HG03064 (cell line): ENCODE measurements at regions not wholly inside any gene's neighbourhood (a gene's known extent, or its start where the extent isn't known, plus 50 kb on each side); places are given as distances from the start of the nearest gene placed in this dataset.
A peak's percentile ranks its signal among the peaks of the same experiment; 100 is the strongest.

Experiments used
- ATAC-seq: cut with Tn5 transposase; IDR thresholded peaks from one replicate; pipeline ENCODE4 v1.9.1; 2021; ENCODE audit warnings: low read depth; ENCODE audit not compliant: unreplicated experiment

DNA sequence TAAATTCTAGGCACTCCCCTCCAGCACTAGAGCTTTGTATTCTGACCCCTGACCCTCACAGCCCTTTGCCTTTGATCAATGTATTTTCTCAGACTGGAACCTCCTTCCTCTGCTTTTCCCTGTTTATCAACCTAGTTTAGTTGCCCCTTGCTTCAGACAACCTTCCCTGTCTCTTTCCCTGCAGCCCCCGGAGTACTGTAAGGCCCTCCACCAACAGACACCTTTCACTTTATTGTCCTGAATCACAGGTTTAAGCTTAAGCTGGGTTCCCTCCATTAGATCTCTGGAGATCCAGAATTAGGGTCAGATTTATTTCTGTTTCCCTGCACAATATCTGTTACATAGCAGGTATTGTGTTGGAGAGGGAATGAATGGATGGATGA lies 140.2 kb downstream of the DDX1 start:
- no peak for ATAC-seq

DNA sequence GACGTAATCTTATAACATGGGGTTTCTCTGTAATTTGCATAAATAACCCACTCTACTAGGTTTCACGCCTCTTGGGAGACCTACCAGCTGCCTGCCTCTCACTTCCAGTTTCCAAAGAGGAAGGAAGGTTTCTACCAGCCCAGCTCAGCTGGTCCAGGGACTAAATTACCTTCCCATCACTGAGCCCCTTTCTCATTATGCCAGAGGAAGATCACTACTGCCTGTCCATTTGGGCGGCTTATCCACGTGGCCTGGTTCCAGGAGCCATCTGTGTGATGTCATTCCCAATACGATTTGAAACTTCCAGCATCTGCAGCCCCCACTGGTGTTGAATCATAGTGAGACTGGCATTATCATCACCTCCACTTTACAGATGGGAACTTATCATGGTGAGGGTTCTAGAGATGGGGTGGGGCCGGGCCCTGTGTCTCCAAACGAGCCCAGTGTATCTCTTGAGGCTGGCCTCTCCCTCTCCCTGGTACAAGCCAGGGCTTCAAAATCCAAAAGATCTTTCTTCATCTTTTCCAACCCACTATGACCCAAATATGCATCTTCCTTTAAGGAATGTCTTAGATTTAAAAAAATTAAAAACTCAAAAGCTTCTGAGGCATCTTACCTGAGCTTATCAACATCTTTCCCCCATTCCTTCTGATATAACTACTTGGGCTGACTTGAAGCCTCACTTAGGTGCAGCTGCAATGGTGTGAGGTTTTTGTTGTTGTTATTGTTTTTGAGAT lies 140.8 kb downstream of the DDX1 start:
- peak; percentile 94 for ATAC-seq

DNA sequence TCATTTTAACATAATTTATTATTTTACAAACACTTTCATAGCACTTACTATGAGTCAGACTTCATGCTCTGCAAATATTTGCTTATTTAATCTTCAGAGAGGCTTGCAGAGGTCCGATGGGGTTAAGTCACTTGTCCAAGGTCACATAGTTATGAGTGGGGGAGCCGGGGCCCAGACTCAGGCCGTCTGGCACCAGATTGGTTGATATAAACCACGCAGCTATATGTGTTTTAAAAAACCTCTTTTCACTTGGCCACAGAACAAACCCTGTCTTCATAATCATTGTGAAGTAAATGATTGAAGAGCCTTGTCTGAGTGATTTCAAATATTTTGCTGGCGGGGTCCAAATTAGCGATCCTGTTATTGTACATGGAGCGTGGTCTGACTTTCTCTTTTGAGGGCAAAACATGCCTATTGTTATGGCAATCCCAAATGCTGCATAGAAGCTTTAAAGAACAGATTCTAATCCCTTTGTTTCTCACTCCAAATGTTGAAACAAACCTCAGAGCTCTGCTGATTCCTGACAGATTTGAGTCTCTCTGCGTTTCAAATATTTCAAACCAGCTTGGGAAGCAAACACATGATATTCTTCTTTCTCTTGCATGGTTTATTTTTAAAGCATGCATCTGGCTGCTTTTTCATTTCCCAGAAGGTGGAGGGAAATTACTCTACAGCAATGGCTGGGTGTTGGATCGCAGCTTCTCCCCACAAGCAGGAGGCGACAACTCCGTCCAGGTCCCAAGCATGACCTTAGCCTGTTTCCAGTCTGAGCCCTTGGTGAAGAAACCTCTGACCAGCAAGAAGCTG lies 142.4 kb downstream of the DDX1 start:
- ATAC-seq, result no peak

DNA sequence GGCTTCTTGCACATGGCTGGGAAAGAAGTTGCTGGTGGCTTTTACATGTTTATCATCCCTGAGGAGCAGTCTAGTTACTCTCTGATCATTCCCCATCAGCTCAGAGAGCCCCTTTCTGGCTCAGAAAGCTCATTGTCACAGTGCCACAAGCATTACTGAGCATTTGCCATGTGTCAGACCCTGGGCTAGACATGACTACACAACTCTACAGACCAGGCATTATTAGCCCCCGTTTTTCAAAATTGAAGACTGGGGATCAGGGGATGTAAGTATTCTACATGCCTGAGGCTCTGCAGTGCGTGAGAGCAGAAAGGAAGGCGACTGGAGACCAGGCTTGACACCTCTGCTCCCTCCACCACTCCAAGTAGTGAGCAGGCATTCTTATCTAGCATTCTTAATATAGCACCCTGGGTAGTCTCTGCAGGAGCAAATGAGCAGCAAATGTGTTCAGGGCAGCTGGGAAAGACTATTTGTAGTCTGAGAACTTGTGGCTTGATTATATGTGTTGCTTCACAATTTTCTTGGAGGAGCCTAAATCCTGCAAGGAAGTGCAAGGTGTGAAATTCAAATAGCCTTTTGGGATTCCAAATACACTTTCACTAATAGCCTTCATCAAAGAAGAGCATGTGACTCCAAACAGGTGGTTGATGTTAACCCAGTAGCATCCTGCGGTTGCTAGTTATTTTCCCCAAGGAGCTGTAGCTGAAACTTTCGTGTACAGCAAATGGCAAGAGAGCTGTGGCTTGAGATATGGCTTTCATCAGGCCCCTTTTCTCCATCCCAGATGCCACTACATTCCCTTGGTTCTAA lies 143.2 kb downstream of the DDX1 start:
- ATAC-seq, result no peak

DNA sequence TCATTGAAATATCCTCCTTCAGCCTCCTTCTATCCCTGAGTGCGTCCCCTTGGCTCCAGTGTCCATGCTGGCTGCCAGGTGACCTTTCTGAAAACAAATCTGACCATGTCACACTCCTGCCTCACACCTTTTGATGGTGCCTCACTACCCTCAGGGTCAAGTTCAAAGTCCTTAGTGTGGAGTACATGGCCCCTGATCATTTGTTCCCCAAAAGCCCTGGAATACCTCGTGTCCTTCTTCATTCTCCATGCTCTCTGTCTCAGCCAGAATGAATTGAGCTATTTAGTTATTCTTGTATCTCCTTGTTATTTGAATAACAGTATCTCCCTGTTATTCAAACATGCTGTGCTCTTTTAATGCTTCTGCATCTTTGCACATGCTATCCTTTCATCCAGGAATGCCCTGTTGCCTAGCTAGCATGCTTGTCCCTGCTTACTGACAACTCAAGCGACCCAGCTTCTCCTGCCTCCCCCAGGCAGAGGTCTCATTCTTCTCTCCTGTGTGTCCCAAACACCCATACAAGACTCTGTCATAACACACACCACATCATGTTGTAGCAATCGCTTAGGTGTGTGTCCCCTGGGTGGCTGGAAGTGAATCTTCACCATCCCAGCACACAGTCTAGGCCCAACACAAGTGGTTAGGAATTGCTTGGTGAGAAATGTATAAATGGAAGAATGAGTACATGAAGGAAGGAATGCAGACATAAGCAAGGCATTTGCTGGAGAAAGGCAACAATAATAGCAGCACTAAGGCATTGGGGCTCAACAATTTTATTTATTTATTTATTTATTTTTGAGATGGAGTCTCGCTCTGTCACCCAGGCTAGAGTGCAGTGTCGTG lies 144.0 kb downstream of the DDX1 start:
- no peak for ATAC-seq

DNA sequence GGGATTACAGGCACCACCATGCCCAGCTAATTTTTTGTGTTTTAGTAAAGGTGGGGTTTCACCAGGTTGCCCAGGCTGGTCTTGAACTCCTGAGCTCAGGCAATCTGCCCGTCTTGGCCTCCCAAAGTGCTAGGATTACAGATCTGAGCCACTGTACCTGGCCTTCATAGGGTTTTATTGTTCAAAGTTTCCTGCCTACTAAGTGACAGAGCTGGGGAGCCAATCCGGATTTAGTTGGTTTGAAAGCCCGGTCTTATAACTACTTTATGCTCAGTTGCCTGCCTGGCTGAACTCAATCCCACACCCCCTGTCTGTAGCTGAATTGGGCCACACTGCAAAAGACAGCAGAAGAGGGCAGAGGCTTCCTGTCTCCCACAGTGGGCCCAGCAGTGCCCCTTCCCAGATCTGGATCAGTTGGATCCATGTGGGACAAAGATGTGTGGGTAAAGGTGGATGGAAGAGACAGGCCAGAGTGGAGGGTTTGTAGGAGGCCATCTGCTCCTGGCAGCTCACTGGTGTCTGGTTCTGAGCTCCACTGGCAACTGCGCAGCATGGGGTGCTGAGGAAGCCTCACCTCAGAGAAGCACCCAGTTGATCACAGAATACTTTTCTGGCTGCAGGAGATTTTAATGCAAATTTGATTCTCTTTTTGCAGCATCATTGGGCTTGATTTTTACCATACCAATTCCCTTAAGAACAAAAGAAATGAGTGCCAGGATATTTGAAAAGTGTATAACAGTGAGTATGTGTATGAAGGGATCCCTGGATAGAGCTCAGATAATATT lies 144.9 kb downstream of the DDX1 start:
- no peak for ATAC-seq

DNA sequence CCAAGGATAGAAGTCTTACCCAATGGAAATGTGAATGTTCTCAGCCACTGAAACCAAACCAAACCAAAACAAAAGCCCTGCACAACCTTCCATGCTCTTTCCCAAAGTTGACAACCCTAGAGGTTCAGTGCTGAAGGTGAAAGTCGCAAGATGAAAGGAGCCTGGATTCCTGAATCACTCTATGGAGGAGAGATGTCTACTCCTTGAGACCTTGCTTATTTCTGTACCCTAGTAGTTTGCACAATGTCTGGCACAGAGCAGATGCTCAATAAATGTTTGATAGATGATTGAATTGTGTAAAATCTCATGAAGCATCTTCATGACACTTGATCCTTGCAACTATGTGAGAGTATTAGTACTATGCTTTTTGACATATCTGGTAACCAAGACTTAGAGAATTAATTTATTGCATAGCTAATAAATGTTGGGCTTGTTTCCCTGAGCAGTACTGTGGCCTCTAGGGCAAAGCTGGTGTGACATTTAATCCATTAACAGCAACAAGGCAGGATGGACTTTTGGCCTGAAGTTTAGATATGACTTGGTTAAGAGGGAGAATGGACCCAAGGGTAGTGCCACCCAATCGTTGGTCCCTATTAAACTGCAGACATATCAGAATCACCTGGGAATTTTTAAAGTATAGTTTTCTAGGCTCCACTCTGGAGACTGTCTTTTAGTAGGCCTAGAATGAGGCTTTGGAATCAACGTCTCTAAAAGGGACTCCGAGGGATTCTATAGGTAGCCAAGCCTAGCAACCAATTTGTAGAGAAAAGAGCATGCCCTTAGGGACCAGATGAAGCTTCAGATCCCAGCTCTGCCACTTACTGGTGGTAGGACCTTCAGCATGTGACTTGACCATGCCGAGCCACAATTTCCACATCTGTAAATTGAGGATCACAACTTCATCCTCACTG lies 145.9 kb downstream of the DDX1 start:
- ATAC-seq, result no peak

DNA sequence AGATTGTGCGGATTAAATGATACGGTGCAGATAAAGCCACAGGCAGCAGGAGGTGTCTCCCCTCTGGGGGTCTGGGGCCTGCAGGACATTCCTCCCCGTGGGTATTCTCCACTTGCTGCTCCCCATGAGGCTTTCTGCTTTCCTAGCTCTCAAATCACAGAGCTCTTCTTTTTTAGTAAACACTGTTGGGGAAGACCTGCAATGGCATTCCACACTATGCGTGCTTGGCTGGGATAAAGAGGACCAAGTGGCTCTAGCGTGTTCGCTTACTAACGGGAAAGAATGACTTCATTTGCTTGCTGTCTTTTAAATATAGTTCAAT lies 146.5 kb downstream of the DDX1 start:
- ATAC-seq, result no peak

DNA sequence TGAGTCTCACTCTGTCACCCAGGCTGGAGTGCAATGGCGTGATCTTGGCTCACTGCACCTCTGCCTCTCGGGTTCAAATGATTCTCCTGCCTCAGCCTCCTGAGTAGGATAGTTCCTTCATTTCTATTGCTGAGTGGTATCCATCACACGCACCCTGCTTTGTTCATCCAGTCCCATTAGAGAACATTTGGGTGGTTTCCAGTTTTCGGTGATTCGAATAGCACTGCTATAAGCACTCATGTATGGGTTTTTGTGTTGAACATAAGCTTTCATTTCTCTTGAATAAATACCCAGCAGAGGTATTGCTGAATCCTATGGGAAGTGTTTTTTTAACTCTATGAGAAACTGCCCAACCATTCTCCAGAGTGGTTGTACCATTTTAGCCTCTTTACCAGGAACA lies 147.3 kb downstream of the DDX1 start:
- no peak for ATAC-seq

DNA sequence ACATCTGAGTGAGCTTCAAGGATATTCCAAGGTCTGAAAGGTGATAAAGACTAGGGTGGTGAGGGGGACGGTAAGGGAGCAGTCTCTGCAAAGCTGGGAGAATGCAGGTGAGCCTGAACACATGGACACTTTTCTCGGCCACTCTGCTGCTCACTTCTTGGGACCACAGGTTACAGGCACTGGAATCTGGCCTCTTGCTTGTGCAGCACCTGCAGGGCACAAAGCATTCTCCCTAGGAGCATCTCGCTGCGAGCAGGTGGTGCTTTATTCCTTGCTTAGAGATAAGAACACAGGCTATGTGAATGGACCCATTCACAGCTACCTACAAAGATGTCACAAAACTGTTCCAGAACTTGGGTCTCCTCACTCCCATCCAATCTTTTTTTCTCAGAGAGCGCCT lies 153.2 kb downstream of the DDX1 start:
- no peak for ATAC-seq

DNA sequence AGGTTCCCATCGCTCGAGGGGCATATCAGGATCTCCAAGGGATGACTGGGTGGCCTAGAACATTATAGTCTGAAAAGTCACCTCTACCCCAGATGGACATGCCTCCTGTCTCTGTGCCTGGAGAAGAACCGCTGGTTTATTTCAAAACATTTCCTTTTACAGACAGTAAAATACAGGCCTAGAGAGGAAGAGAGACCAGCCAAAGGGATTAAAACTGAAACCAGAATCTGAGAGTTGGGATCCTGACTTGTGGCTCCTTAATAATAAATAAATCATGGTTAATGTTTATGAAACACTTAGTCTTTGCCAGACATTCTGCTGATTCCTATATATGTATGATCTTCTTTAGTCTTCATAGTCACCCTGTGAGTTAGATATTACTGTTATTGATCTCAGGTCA lies 153.7 kb downstream of the DDX1 start:
- no peak for ATAC-seq

DNA sequence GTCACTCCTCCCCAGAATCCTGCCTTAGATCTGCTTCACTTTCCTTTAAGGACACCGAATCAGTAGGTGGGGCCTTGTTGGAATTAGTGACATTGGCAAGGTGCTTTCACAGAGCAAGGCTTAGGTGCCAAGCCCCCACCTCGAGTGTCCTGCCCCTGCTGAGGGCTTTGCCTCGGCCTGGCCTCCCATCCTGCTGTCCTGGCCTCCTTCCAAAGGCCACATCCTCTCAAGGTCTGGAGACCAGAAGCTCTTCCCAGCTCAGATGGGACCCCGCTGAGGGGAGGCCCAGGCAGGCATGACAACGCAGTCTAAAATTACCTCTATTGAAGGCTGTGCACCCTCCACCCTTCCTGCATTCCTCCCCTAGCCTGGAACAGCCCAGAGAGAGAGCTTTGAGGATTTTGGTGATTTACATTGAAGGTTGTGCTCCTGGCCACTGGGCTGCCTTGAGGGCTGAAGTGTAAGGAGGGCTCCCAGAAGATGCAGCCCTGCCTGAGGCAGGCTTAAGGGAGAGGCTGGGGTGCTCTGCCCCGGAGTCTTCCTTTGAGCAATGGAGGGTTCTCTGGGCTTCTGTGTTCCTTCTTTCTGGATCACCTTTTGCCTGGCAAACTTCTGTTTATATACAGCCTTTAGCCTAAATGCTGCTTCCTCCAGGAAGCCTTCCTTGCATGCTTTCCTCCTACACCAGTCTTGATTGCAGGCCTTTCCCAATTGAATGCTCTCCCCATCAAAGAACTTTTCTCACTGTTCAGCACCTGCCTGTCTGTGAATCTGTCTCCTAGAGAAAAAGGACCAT lies 154.4 kb downstream of the DDX1 start:
- ATAC-seq, result no peak

DNA sequence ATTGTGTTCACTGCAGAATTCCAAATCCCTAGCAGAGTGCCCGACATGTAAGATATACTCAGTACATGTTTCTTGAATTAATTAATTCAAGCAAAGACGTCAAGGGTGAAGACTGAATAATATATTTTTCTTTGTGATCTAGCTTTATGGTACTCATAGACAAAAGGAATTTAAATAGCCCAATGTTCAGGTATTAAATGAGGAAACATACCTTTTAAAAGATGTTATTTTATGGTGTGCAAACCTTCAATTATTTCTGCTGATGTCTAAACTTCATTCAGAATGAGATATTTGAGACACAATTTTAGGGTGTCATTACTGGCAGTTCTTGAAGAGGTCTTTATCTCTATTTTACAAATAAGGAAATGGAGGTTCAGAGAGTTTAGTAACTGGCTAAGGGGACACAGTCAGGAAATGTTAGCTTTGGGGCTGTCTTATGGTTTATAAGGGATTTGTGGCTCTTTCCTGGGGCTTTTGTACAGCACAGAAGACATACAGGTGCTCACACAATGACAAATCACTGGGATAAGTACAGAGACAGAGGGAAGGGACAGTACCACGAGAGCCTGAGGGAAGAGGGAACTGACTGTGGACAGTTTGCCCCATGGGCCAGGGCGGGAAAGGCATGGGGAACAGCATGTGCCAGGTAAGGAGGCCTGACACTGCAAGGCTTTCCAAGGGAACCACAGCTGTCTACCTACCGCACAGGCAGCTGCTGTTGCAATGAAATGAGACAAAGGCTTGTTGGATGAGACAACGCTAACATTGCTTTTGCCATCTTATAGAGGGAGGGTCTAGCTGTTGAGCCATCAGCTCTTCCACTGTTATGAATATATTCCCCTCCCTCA lies 155.3 kb downstream of the DDX1 start:
- no peak for ATAC-seq

DNA sequence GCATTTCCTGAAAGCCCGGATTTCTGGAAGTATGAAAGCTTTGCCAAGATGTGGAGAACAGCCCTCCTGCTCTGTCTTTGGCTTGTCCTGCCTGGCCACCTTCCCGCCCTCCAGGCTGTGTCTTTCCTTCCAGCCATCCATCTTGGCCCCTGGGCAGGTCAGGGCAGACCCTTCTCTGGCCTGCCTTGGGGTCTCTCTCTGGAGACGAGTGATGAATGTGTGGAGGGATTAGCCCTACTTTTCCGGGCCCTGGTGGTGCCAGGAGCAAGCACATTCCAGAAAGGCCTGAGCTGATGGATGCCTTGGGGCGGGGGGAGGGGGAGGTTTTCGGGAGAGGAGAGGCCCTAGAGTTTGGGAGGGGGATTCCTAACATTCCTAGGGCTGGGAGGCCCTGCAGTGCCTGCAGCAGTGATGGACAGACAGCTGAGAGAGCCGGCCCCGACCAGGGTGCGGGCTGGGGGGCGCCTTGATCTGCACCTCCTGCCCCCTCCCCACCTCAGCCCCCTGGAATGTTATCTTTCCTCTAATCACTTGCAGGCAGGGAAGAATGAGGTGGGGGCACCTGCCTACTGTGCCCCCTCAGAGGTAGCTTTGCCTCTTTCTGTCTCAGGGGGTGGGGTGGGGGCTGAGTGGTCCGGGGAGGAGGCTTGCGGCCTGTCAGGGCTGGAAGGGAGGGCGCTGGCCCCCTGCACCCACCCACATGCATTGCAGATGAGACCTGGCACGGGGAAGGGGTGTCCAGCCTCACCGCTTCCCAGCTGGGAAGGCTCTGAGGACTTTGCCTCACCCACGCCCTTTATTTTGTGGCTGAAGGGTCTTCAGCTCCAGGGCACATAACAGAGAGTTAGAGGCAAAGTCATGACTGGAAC lies 156.2 kb downstream of the DDX1 start:
- ATAC-seq, result no peak

DNA sequence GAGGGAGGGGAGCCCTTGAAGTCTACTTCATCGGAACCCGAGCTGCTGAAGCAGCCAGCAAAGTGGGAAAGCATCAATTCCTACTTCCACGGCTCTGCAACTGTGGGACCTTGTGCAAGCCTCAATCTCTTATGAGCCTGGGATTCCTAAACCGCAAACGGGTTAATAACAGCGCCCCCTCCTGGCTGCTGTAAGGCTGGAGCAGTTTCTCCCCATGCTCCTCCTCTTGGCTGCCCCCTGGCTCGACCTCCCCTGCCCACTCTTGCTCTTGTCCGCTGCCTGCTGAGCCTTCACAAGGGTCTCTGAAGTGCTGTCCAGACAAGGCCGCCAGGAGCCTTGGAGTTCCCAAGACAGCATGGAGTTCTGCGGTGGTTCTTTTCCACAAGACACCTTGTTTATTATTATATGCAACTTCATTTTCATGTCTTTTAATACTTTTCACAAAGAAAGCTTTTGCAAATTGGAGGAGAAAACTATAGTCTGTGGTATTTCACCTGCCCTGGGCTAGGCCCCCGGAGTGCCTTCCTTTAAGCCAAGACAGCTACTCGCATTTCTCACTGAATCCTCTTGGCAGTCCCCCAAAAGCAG lies 157.2 kb downstream of the DDX1 start:
- no peak for ATAC-seq
